A673 (cell line): ENCODE measurements at regions not wholly inside any gene's neighbourhood (a gene's known extent, or its start where the extent isn't known, plus 50 kb on each side); places are given as distances from the start of the nearest gene placed in this dataset.

Source experiments
- BruUV-seq: library from RNA; stranded (reverse); fragments of 400-500 nt; replicated peaks from 2 replicates; lab custom pipeline; 2021; lab: Mats Ljungman, UMichigan
- CTCF ChIA-PET: fragments of 300-600 bp; sonication (Branson Sonifier 250); formaldehyde crosslinking; loops from one replicate; lab custom pipeline; 2022; ENCODE audit warnings: antibody characterized with exemption; lab: Charles Lee
- POLR2A ChIA-PET: fragments of 300-600 bp; sonication (Branson Sonifier 250); formaldehyde crosslinking; loops from one replicate; lab custom pipeline; 2022; ENCODE audit warnings: antibody characterized with exemption; ENCODE audit not compliant: low non-redundant PET; lab: Charles Lee
- DNase-seq: peaks from one replicate; pipeline ENCODE4 v3.0.0-alpha.2; 2015; ENCODE audit warnings: low spot score
- H3K27ac ChIP-seq: fragments of 200-600 bp; sonication (generic); 2 replicates; pipeline ENCODE4 v1.5.1; 2016; ENCODE audit warnings: mixed run types, low read depth, mild to moderate bottlenecking, mixed read lengths, antibody characterized with exemption, low read length; ENCODE audit not compliant: poor library complexity, severe bottlenecking
- H3K27me3 ChIP-seq: fragments of 200-600 bp; sonication (generic); replicated peaks from 2 replicates; pipeline ENCODE4 v1.6.1; 2017; ENCODE audit warnings: mixed run types, low read depth, mild to moderate bottlenecking, mixed read lengths, antibody characterized with exemption, low read length; ENCODE audit not compliant: insufficient read depth, poor library complexity
- H3K36me3 ChIP-seq: fragments of 200-600 bp; sonication (generic); 2 replicates; pipeline ENCODE4 v1.6.1; 2016; ENCODE audit warnings: mixed run types, mild to moderate bottlenecking, mixed read lengths, antibody characterized with exemption, low read length; ENCODE audit not compliant: insufficient read depth, poor library complexity, severe bottlenecking
- H3K4me1 ChIP-seq: fragments of 200-600 bp; sonication (generic); 2 replicates; pipeline ENCODE4 v1.6.1; 2017; ENCODE audit warnings: mixed run types, mild to moderate bottlenecking, mixed read lengths, antibody characterized with exemption, low read length; ENCODE audit not compliant: insufficient read depth, poor library complexity, severe bottlenecking
- H3K4me3 ChIP-seq: fragments of 200-600 bp; sonication (generic); 2 replicates; pipeline ENCODE4 v1.5.1; 2016; ENCODE audit warnings: low read depth, mixed run types, mild to moderate bottlenecking, mixed read lengths, low read length; ENCODE audit not compliant: poor library complexity, severe bottlenecking
- H3K9me3 ChIP-seq: fragments of 200-600 bp; sonication (generic); 2 replicates; pipeline ENCODE4 v1.6.1; 2016; ENCODE audit warnings: mixed run types, low read depth, mild to moderate bottlenecking, mixed read lengths, antibody characterized with exemption, low read length; ENCODE audit not compliant: poor library complexity, severe bottlenecking
- EZH2 ChIP-seq: fragments of 200-600 bp; sonication (generic); IDR thresholded peaks from 2 replicates; pipeline ENCODE4 v1.6.1; 2017; ENCODE audit warnings: borderline replicate concordance, low read depth, mild to moderate bottlenecking, mixed read lengths, antibody characterized with exemption, low read length; ENCODE audit not compliant: poor library complexity, severe bottlenecking
- intact Hi-C: fragments of 100-400 bp; cut with micrococcal nuclease; formaldehyde crosslinking; loops from one replicate; pipeline ENCODE4 v1.10.0; 2022; ENCODE audit not compliant: unreplicated experiment
- TF ChIP-seq, protein P1 (sequence below): fragments of 300-800, 200-600 bp; sonication (generic); conservative IDR thresholded peaks from 2 replicates; pipeline ENCODE4 v1.5.1; 2017; ENCODE audit warnings: low read depth, mild to moderate bottlenecking, antibody characterized with exemption, low read length, moderate library complexity, mixed read lengths

DNA sequence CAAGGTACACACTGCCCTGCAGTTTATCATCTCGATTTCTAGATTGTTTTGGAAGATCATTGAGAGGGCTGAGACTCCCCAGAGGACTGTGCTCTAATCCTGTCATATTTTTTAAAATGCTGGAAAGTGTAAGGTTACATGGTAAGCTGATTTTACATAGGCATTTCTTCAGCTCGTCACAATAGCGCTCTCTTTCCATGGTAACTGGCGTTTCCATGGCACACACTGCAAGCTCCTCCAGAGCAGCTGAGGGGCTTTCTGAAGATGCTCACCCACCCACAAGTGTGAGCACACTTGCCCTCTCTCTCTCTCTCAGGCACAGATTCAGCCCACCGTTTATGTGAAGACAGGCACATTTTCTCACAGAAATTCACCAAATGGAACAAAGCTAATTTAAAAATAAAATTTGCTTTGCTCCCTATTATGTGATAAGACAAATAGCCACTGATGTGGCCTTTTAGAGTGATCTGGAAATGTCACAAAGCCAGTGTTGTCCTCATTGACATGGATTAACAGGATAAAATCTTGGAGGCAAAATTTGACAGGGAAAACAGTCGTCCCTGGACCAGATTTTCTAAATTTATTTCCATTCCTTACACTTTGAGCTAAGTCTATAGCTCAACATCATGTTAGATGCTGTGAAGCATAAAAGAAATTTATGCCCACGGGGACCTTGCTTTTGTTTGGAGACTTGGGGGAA, 421.5 kb downstream of the RWDD3 start:
- Histone ChIP-seq H3K27ac (no peak overlapping the region), H3K4me1 (no peaks in the 10 kb centered on the region), H3K27me3 (peaks cover 60% of the 10 kb centered on the region), H3K9me3 (no peaks in the 10 kb centered on the region), H3K36me3 (no peaks in the 10 kb centered on the region), H3K4me3 (no peak overlapping the region)
- no peak for DNase-seq
- ChIA-PET POLR2A (no interaction called here), CTCF (no interaction called here)
- intact Hi-C loops = no loop called here
- no TSS peak for BruUV-seq
- TF ChIP-seq, protein P1, sequence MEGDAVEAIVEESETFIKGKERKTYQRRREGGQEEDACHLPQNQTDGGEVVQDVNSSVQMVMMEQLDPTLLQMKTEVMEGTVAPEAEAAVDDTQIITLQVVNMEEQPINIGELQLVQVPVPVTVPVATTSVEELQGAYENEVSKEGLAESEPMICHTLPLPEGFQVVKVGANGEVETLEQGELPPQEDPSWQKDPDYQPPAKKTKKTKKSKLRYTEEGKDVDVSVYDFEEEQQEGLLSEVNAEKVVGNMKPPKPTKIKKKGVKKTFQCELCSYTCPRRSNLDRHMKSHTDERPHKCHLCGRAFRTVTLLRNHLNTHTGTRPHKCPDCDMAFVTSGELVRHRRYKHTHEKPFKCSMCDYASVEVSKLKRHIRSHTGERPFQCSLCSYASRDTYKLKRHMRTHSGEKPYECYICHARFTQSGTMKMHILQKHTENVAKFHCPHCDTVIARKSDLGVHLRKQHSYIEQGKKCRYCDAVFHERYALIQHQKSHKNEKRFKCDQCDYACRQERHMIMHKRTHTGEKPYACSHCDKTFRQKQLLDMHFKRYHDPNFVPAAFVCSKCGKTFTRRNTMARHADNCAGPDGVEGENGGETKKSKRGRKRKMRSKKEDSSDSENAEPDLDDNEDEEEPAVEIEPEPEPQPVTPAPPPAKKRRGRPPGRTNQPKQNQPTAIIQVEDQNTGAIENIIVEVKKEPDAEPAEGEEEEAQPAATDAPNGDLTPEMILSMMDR = no peak
- TF ChIP-seq EZH2 = no peak

DNA sequence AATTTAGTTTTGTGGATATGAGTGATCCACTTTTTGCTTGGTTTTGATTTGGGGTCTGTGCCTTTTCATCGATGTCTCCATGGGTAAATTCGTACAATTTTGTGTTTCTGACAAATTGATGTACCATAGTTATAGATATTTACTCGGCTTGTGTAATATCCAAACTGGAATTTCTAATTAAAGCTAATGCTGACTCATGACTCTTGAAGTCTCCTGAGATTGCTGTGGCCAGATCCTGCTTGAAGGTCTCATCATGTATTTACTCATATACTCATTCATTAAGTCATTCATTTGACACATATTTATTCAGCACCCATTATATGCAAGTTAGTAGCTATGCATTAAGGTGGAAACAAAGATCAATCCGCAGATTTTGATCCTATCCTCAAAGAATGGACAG, 423.2 kb downstream of the RWDD3 start:
- POLR2A ChIA-PET = no interaction called here
- intact Hi-C loops = no loop called here
- TF ChIP-seq, protein P1 = no peak
- no peak for TF ChIP-seq EZH2
- no TSS peak for BruUV-seq
- H3K4me1 ChIP-seq = no peaks in the 10 kb centered on the region
- no peak overlapping the region for H3K27ac ChIP-seq
- no peaks in the 10 kb centered on the region for H3K36me3 ChIP-seq
- H3K27me3 ChIP-seq = peaks cover 56% of the 10 kb centered on the region
- DNase-seq = no peak
- CTCF ChIA-PET = no interaction called here
- H3K4me3 ChIP-seq = no peak overlapping the region
- H3K9me3 ChIP-seq = no peaks in the 10 kb centered on the region

DNA sequence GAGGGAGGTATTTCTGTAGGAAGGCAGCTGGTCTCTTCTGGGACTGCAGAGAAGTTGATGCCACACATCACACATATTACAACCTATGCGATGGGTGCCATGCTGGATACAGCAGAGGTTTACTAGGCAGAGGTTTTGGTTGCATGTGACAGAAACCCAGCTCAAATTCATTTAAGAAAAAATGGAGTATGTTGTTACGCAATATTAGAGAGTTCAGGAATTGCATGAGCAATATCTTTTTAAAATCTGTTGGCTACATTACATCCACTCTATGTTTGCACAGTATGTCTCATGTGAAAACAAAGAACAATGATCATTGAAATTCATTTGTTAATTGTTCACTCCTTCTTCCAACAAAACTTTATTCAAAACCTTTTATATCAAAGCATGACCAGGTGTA, 425.2 kb downstream of the RWDD3 start:
- Histone ChIP-seq H3K4me3 (no peak overlapping the region), H3K4me1 (no peaks in the 10 kb centered on the region), H3K36me3 (no peaks in the 10 kb centered on the region), H3K9me3 (peaks cover 3% of the 10 kb centered on the region), H3K27ac (no peak overlapping the region), H3K27me3 (peaks cover 38% of the 10 kb centered on the region)
- no TSS peak for BruUV-seq
- no peak for TF ChIP-seq EZH2
- TF ChIP-seq, protein P1 = no peak
- no peak for DNase-seq
- CTCF ChIA-PET = no interaction called here
- POLR2A ChIA-PET = no interaction called here
- intact Hi-C loops = no loop called here
